IMR-90 (cell line): ENCODE measurements at regions not wholly inside any gene's neighbourhood (a gene's known extent, or its start where the extent isn't known, plus 50 kb on each side); places are given as distances from the start of the nearest gene placed in this dataset.

Experiments
- BHLHE40 ChIP-seq: fragments of 150-350 bp; IDR thresholded peaks from 2 replicates; pipeline ENCODE4 v1.6.1; 2016; ENCODE audit warnings: mild to moderate bottlenecking, low read depth, low read length
- CEBPB ChIP-seq: IDR thresholded peaks from 2 replicates; pipeline ENCODE4 v1.6.1; 2012; ENCODE audit warnings: low read depth, low read length, improper control_type of control experiment
- CHD1 ChIP-seq: IDR thresholded peaks from 2 replicates; pipeline ENCODE4 v1.6.1; 2012; ENCODE audit warnings: low read depth, low read length, improper control_type of control experiment
- CTCF ChIP-seq: conservative IDR thresholded peaks from 2 replicates; pipeline ENCODE4 v1.5.1; 2012; ENCODE audit warnings: mild to moderate bottlenecking, low read depth, low read length, improper control_type of control experiment
- MAFK ChIP-seq: IDR thresholded peaks from 2 replicates; pipeline ENCODE4 v1.6.1; 2012; ENCODE audit warnings: low read depth, low read length, improper control_type of control experiment
- MXI1 ChIP-seq: IDR thresholded peaks from 2 replicates; pipeline ENCODE4 v1.6.1; 2012; ENCODE audit warnings: low read depth, mild to moderate bottlenecking, low read length, moderate library complexity, borderline replicate concordance
- POLR2A ChIP-seq: IDR thresholded peaks from 2 replicates; pipeline ENCODE4 v1.6.1; 2012; ENCODE audit warnings: mild to moderate bottlenecking, low read depth, low read length
- RAD21 ChIP-seq: IDR thresholded peaks from 2 replicates; pipeline ENCODE4 v1.6.1; 2012; ENCODE audit warnings: low read length, improper control_type of control experiment
- RCOR1 ChIP-seq: IDR thresholded peaks from 2 replicates; pipeline ENCODE4 v1.6.1; 2012; ENCODE audit warnings: mild to moderate bottlenecking, low read length, improper control_type of control experiment; ENCODE audit not compliant: insufficient replicate concordance
- RFX5 ChIP-seq: IDR thresholded peaks from 2 replicates; pipeline ENCODE4 v1.8.0; 2012; ENCODE audit warnings: low read depth, mild to moderate bottlenecking, low read length, moderate library complexity
- SMC3 ChIP-seq: fragments of 150-350 bp; IDR thresholded peaks from 2 replicates; pipeline ENCODE4 v1.6.1; 2016; ENCODE audit warnings: low read depth, mild to moderate bottlenecking, antibody characterized with exemption, low read length, moderate library complexity
- TF ChIP-seq, protein P1 (sequence below): fragments of 150-350 bp; IDR thresholded peaks from 2 replicates; pipeline ENCODE4 v1.6.1; 2017; ENCODE audit warnings: mild to moderate bottlenecking, antibody characterized with exemption, low read length, low read depth

GRCh38 chr6:6460416-6460815, 128.1 kb upstream of the LY86 start:
- TF ChIP-seq RAD21: no peak
- no peak for TF ChIP-seq CTCF
- no peak for TF ChIP-seq RCOR1
- TF ChIP-seq POLR2A: no peak
- TF ChIP-seq MXI1: no peak
- TF ChIP-seq CEBPB: no peak
- TF ChIP-seq, protein P1, sequence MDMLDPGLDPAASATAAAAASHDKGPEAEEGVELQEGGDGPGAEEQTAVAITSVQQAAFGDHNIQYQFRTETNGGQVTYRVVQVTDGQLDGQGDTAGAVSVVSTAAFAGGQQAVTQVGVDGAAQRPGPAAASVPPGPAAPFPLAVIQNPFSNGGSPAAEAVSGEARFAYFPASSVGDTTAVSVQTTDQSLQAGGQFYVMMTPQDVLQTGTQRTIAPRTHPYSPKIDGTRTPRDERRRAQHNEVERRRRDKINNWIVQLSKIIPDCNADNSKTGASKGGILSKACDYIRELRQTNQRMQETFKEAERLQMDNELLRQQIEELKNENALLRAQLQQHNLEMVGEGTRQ: no peak
- TF ChIP-seq RFX5: no peak
- no peak for TF ChIP-seq MAFK
- TF ChIP-seq BHLHE40: no peak
- TF ChIP-seq SMC3: no peak
- no peak for TF ChIP-seq CHD1
